ENCODE measurements at regions not wholly inside any gene's neighbourhood (a gene's known extent, or its start where the extent isn't known, plus 50 kb on each side); places are given as distances from the start of the nearest gene placed in this dataset.

DNA sequence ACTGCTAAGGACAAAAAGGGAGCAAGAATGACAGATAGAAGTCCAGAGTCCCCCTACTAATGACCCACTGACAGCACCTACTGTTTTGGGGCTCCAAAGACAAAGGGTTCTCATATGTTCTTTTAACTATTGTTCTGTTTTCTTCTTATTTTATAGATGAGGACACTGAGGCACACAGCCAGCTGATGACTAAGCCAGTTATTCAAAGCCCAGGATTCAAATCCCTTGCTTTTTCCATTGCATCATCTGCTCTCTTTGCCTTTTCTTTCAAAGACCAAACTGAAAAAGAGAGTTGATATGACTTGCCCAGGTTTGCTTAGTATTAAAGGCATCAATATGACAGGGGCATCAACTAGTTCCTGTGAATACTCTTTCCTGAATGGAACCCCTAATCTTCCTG lies 299.8 kb downstream of the LRATD1 start:
- DNase-seq (ENCODE audit: low read depth): no peak
- no peak overlapping the region for H3K4me3 ChIP-seq (replicated peaks; ENCODE audit: low read depth, low read length)
- TF ChIP-seq, protein P1, sequence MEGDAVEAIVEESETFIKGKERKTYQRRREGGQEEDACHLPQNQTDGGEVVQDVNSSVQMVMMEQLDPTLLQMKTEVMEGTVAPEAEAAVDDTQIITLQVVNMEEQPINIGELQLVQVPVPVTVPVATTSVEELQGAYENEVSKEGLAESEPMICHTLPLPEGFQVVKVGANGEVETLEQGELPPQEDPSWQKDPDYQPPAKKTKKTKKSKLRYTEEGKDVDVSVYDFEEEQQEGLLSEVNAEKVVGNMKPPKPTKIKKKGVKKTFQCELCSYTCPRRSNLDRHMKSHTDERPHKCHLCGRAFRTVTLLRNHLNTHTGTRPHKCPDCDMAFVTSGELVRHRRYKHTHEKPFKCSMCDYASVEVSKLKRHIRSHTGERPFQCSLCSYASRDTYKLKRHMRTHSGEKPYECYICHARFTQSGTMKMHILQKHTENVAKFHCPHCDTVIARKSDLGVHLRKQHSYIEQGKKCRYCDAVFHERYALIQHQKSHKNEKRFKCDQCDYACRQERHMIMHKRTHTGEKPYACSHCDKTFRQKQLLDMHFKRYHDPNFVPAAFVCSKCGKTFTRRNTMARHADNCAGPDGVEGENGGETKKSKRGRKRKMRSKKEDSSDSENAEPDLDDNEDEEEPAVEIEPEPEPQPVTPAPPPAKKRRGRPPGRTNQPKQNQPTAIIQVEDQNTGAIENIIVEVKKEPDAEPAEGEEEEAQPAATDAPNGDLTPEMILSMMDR (IDR thresholded peaks at IDR 0.05; ENCODE audit: low read length, missing control alignments): no peak

DNA sequence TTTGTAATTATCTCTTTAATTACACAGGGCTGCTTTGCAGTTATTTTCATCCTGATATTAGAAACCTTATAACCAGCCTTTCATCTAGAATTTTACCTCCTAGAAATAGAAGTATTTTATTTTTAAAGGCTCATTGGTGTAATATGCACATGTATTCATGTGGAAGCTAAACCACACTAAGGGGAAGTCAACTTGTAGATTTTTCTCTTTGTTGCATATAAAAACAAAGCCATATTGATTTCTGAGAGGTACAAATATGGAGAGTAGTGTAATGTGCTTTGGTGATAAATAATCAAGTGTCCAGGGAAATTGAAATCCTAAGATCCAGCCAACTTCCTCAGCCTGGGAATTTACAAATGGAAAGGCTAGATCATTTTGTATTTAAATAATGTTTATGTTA lies 301.2 kb downstream of the LRATD1 start:
- no peak for DNase-seq (ENCODE audit: low read depth)
- TF ChIP-seq, protein P1 (IDR thresholded peaks at IDR 0.05; ENCODE audit: low read length, missing control alignments): no peak
- no peak overlapping the region for H3K4me3 ChIP-seq (replicated peaks; ENCODE audit: low read depth, low read length)

DNA sequence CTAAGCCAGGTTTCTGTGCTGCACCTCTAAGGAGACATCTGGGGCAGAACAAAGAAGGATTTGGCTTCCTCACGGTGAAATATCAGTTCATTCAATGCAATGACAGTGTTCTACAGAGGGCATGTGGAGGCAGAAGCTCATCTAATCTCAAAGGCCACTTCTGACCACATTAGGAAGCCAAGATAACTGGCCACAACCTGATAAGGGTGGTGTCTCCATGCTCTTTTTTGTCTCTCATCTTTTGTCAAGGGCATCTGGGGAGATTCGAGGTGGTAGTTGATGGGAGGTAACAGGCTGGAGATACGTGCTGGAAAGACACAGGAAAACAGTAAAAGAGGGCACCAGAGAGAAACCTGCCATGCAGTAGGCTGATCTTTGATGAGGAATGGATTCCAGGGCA lies 303.9 kb downstream of the LRATD1 start:
- DNase-seq (ENCODE audit: low read depth): no peak
- TF ChIP-seq, protein P1 (IDR thresholded peaks at IDR 0.05; ENCODE audit: low read length, missing control alignments): no peak
- no peak overlapping the region for H3K4me3 ChIP-seq (replicated peaks; ENCODE audit: low read depth, low read length)

DNA sequence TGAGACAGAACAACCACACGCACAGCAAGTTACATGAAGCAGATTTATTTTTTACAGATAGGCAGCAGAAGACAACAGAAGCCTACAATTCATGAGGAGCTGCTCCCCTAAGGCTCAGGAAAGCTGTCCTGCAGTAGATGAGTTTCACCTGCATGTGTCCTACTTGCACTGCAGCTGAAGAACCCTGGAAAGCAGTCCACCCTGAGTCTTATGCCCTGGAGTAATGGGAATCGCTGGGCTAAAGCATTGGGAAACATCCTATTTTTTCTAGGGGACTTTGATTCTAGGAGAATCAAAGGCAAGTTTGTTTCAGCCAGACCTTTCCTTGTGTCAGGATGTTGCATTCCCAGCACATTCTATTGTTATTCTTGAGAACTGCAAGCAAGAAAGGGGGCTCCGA lies 304.8 kb downstream of the LRATD1 start:
- no peak overlapping the region for H3K4me3 ChIP-seq (replicated peaks; ENCODE audit: low read depth, low read length)
- TF ChIP-seq, protein P1 (IDR thresholded peaks at IDR 0.05; ENCODE audit: low read length, missing control alignments): no peak
- DNase-seq (ENCODE audit: low read depth): no peak

DNA sequence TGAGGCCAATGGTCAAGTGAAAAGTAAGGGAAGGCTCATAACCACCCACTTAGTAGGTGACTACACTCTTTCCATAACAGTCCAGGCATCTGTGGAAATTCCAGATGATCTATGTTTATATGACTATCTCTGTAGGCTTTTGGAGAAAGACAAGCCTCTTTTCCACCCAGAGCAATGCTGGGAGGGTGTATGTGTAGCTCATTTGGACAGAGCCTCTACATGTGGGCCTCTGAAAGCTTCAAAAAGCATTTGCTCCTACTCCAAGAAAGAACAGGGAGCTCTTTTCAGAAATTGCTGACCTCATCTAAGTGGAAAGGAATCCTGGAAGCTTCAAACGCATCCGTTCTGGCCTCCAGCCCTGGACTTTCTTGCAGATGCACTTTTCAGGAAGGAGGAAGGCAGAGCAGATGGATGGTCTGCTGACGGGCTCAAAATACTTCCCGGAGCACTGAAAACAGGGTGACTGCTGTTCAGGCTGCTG lies 308.7 kb downstream of the LRATD1 start:
- H3K4me3 ChIP-seq (replicated peaks; ENCODE audit: low read depth, low read length): no peak overlapping the region
- no peak for DNase-seq (ENCODE audit: low read depth)
- TF ChIP-seq, protein P1 (IDR thresholded peaks at IDR 0.05; ENCODE audit: low read length, missing control alignments): no peak

DNA sequence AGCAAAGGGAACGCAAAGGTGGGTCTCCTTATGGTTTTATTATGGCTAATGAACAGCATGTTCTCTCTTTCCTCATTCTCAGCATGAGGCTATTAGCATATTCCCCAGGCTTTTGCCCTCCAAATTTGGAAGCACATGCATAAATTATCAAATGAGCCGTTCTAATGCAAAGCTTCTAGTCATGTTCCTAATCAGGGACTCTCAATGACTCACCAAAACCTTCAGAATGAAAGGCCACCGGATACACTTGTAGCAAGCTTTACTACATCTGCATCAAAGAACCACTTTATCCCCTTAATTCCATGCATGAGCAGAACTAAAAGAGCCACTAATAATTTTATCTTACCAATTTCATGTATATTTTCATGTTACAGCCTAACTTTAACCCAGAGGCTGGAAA lies 310.5 kb downstream of the LRATD1 start:
- TF ChIP-seq, protein P1 (IDR thresholded peaks at IDR 0.05; ENCODE audit: low read length, missing control alignments): no peak
- H3K4me3 ChIP-seq (replicated peaks; ENCODE audit: low read depth, low read length): no peak overlapping the region
- DNase-seq (ENCODE audit: low read depth): no peak

DNA sequence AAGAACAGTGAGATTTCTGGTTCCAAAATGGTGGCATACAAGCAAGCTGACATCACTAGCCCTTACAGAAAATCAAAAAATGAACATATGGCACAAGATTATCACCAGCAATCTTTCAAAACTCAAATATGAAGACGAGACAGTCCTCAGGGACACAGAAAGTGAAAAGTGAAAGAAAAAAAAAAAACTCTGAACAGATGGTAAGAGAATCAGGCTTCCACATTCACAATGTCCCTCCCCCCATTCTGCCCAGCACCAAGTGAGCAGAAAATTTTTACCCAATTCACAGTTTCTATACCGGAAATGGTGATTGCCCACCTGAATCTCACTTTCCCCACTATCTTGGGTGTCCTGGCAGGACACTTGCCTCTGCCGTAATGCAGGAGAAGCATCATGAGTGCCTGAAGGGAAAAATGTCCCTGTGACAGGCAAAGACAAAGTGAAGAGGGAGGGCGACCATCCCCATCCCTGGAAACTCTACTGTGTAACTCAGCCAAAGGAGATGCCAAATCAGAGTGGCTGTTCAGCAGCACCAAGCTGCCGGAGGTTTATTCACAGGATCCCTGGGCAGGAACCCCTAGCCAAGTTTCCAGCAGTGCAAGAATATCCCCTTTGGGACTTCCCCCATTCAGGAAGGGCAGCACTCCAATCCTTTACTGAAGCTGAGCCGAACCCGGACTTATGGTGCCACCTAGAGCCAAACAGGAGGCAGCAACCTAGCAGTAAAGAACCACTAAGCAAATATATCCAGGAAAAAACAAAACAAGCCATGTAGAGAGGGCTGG lies 312.2 kb downstream of the LRATD1 start:
- peak; percentile 1 for DNase-seq (ENCODE audit: low read depth)
- TF ChIP-seq, protein P1 (IDR thresholded peaks at IDR 0.05; ENCODE audit: low read length, missing control alignments): no peak
- H3K4me3 ChIP-seq (replicated peaks; ENCODE audit: low read depth, low read length): no peak overlapping the region

Measured in fibroblast of pulmonary artery (primary cell).